HPDE6-E6E7 (cell line): ENCODE measurements at regions not wholly inside any gene's neighbourhood (a gene's known extent, or its start where the extent isn't known, plus 50 kb on each side); places are given as distances from the start of the nearest gene placed in this dataset.

Experiments used
- DNase-seq: peaks from one replicate; pipeline ENCODE4 v3.0.0; 2011; ENCODE audit warnings: missing footprints; ENCODE audit errors: extremely low spot score

GRCh38 chr4:108333353-108333942 lies 164.7 kb upstream of the LEF1 start:
- DNase-seq, result no peak

GRCh38 chr4:108331905-108332632 lies 163.3 kb upstream of the LEF1 start:
- DNase-seq, result no peak

DNA sequence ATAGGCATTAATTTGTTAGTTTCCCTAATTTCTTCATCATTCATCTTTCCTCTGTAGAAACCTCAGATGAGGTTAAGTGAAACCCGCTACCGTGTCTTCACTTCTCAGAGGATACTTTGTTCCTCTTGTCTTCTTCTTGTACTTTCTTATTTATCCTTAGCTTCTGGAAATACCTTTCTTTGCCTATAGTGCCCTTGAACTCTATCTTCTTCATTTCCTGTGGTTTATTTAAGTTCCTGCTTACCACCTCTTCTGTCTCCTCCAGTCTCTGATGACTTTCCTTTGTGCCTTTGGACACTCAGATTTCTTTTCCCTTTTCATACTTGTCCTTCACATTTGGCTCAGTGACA lies 159.6 kb upstream of the LEF1 start:
- no peak for DNase-seq

GRCh38 chr4:108327642-108328382 lies 159.1 kb upstream of the LEF1 start:
- no peak for DNase-seq

- no peak for DNase-seq
Observed at GRCh38 chr4:108325561-108325960, 156.8 kb upstream of the LEF1 start.

- DNase-seq, result no peak
Observed at GRCh38 chr4:108324450-108324849, 155.7 kb upstream of the LEF1 start.

- no peak for DNase-seq
Observed at GRCh38 chr4:108322497-108322896, 153.8 kb upstream of the LEF1 start.

GRCh38 chr4:108320061-108320460 lies 151.3 kb upstream of the LEF1 start:
- DNase-seq, result no peak

DNA sequence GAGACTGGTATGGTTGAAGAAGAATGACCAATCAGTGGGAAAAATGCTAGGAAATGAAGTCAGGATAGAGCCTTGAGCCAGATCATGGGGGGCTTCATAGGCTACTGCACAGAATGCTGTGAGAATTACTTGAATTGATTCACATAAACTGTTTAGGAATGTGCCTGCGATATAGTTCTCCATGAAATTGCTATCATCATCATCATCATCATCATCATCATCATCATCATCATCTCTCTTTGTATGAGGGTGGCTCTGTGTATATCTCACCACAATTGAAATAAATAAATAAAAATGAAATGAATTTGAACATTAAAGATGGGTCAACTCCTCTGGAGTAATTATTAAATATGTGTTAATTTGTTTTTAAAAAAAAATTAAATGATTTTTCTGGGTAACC lies 148.6 kb upstream of the LEF1 start:
- no peak for DNase-seq

DNA sequence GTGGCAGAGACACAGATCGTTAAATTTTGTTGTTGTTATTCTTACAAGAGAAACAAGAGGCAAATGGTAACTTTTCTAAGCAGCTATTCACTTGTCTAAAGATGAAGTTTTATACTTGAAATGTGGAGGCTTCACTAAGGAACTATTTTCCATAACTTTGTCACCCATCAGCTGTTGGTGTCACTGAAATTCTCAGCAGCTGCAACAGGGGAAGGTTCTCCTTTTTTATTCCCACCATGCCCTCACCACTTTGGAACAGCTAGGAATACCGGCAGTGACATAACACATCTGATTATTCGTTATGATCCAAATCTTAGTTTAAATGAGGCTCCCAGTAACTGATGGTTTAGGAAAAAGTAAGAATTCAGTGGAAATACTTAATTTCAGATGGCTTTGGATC lies 147.0 kb upstream of the LEF1 start:
- DNase-seq, result no peak

- no peak for DNase-seq
Observed at GRCh38 chr4:108314900-108315589, 146.3 kb upstream of the LEF1 start.

GRCh38 chr4:108313546-108314339 lies 145.0 kb upstream of the LEF1 start:
- DNase-seq, result no peak

DNA sequence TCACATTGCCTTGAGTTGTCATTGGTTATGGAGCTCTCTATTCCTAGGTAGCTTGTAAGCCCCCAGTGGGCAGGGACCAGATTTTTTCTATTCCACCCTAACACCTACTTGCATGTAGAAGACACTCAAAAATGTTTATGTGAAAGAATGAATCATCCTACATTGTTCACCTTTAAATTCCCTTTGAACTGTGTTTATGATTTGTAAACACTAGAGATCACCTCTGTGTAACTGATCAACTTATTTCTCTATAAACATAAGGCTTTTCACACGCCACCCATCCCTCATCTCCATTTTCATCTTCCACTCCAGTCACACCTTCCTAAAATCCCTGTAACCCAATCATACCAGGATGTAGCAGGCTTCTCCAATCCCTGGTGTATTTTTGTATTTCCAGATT lies 142.6 kb upstream of the LEF1 start:
- DNase-seq, result no peak

DNA sequence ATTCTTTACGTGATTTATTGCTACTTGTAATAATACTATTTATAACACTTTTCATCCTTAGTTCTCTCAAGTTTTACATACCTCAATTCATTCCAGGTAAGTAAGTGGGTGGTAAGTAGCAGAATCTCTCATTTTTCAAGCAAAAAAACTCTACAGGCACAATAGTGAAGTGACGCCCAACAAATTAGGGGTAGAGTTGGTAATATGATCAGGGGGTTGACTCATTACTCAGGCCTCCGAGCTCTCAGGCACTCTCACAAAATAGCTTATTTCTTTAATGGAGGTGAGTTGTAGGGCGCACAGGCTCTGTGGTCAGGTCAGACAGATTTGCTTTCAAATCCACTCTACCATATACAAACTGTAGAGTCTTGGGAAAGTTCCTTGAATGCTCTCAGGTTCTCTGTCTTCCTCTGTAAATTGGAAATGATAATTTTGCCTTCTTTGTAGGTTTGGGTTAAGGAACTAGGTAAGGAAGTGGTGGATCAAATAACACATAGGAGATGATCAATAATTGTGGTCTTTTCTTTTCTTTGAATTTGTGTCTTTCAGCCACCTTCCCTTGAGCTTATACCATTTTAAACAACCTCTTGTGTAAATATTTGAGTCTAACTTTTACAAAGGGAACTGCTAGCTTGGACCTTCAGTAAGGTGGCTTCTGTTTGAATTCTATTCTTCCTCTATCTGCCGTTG lies 134.9 kb upstream of the LEF1 start:
- peak; percentile 42 for DNase-seq

DNA sequence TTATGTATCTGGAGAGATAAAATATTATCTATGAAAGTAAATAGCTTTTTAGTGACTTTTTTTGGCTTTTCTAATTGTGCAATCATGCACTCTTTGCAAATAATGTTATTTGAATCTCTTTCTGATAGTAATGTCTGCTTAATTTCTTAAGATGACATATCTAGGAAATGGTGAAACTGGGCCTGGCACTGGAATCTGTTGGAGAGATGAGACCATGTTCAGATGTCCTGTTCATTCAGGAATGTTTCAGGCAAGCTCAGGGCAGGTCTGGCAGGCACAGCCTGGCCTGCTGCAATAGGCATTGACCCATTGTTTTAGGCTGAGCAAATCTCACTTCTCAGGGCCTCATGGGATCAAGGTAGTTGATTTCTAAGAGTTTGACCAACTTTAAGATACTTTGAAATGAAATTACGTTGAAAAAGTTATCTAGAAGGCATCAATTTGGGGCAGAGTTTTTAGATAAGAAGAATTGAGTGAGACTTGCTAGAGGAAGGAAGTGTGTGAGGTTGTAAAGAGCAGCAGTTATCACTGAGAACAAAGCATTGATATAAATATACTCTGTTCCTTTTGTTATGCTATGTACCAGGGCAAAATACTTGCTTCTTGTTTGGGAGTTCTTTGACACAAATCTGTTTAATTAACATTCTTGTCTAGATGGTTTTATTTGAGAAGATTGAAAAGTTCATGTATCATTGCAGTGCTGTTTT lies 133.0 kb upstream of the LEF1 start:
- no peak for DNase-seq

DNA sequence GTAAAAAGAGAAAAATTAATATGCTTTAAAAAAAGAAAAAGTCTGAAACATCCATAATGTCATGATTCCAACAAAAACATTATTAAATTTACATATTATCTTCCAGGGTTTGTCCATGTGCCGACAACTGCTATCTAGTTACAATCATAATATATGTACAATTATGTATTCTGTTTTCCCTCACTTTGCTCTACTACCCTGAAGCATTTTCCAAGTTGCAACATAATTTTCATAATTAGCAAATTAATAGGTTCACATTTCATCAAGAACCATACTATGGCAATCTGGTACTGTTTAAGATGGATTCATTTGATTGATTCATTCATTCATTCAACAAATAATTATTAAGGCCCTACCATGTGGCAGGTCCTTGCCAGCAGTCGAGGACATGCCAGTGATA lies 128.9 kb upstream of the LEF1 start:
- no peak for DNase-seq

DNA sequence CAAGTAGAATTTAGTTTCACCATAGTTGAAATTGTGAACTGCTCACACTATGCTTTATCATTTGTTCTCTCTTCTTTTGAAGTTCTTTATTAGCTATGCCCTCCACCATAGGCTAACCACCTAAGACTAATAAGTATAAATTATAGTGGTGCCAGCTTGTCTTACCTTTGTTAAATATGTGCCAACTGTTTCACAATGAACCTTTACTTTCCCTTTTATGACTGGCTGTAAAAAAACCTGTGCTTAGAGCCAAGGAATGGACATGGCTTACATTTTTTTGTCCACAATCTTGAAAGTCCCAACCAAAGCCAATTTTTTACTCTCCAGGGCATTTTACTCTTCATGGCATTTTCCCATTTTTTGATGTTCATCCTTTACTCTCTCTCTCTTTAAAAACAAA lies 123.5 kb upstream of the LEF1 start:
- no peak for DNase-seq

- DNase-seq, result no peak
Observed at GRCh38 chr4:108291137-108291536, 122.4 kb upstream of the LEF1 start.

GRCh38 chr4:108287834-108288413 lies 119.2 kb upstream of the LEF1 start:
- DNase-seq, result no peak

- no peak for DNase-seq
Observed at GRCh38 chr4:108280072-108280471, 111.3 kb upstream of the LEF1 start.
